DOHH2 (cell line): ENCODE measurements at regions not wholly inside any gene's neighbourhood (a gene's known extent, or its start where the extent isn't known, plus 50 kb on each side); places are given as distances from the start of the nearest gene placed in this dataset.

Source experiments
- H3F3A ChIP-seq: fragments of 200-600 bp; sonication (generic), shearing (Covaris generic); 2 replicates; pipeline ENCODE4 v1.6.0; 2016; ENCODE audit warnings: antibody characterized with exemption, mild to moderate bottlenecking; ENCODE audit not compliant: control insufficient read depth, insufficient read depth
- H3K27ac ChIP-seq: fragments of 200-600 bp; sonication (generic); 2 replicates; pipeline ENCODE4 v1.5.1; 2014; ENCODE audit warnings: low read depth, mild to moderate bottlenecking, low read length, moderate library complexity
- H3K27me3 ChIP-seq: fragments of 200-600 bp; sonication (generic); 2 replicates; pipeline ENCODE4 v1.6.1; 2014; ENCODE audit warnings: mild to moderate bottlenecking, low read length, mixed read lengths; ENCODE audit not compliant: control insufficient read depth
- H3K36me3 ChIP-seq: fragments of 200-600 bp; sonication (generic); 2 replicates; pipeline ENCODE4 v1.6.1; 2014; ENCODE audit warnings: mild to moderate bottlenecking, low read length, moderate library complexity, mixed read lengths; ENCODE audit not compliant: control insufficient read depth
- H3K4me1 ChIP-seq: fragments of 200-600 bp; sonication (generic); 2 replicates; pipeline ENCODE4 v1.6.1; 2014; ENCODE audit warnings: mild to moderate bottlenecking, low read length, mixed read lengths; ENCODE audit not compliant: control insufficient read depth
- H3K4me2 ChIP-seq: fragments of 200-600 bp; sonication (generic); 2 replicates; pipeline ENCODE4 v1.6.0; 2014; ENCODE audit warnings: mild to moderate bottlenecking, low read length, moderate library complexity
- H3K4me3 ChIP-seq: fragments of 200-600 bp; sonication (generic); 2 replicates; pipeline ENCODE4 v1.5.1; 2014; ENCODE audit warnings: mild to moderate bottlenecking, low read length, mixed read lengths
- H3K79me2 ChIP-seq: fragments of 200-600 bp; sonication (generic); 2 replicates; pipeline ENCODE4 v1.6.1; 2014; ENCODE audit warnings: mild to moderate bottlenecking, low read length, mixed read lengths; ENCODE audit not compliant: control insufficient read depth
- H3K9me2 ChIP-seq: fragments of 200-600 bp; sonication (generic); replicated peaks from 2 replicates; pipeline ENCODE4 v1.6.1; 2014; ENCODE audit warnings: mild to moderate bottlenecking, low read length, mixed read lengths; ENCODE audit not compliant: control insufficient read depth
- H3K9me3 ChIP-seq: fragments of 200-600 bp; sonication (generic); 2 replicates; pipeline ENCODE4 v1.6.1; 2014; ENCODE audit warnings: antibody characterized with exemption, low read length, mixed read lengths; ENCODE audit not compliant: control insufficient read depth, insufficient read depth
- H4K20me1 ChIP-seq: fragments of 200-600 bp; sonication (generic); 2 replicates; pipeline ENCODE4 v1.6.0; 2014; ENCODE audit warnings: low read depth, mild to moderate bottlenecking, antibody characterized with exemption, low read length, moderate library complexity; ENCODE audit not compliant: control insufficient read depth, insufficient read depth
- CTCF ChIP-seq: fragments of 200-600 bp; sonication (generic); IDR thresholded peaks from one replicate; pipeline ENCODE4 v1.5.1; 2014; ENCODE audit warnings: antibody characterized with exemption, mild to moderate bottlenecking, low read depth, low read length; ENCODE audit not compliant: poor library complexity, severe bottlenecking
- EZH2phosphoT487 ChIP-seq: fragments of 200-600 bp; sonication (generic); IDR thresholded peaks from 2 replicates; pipeline ENCODE4 v1.6.1; 2017; ENCODE audit warnings: borderline replicate concordance, mild to moderate bottlenecking, antibody characterized with exemption, low read length, moderate library complexity, mixed read lengths

DNA sequence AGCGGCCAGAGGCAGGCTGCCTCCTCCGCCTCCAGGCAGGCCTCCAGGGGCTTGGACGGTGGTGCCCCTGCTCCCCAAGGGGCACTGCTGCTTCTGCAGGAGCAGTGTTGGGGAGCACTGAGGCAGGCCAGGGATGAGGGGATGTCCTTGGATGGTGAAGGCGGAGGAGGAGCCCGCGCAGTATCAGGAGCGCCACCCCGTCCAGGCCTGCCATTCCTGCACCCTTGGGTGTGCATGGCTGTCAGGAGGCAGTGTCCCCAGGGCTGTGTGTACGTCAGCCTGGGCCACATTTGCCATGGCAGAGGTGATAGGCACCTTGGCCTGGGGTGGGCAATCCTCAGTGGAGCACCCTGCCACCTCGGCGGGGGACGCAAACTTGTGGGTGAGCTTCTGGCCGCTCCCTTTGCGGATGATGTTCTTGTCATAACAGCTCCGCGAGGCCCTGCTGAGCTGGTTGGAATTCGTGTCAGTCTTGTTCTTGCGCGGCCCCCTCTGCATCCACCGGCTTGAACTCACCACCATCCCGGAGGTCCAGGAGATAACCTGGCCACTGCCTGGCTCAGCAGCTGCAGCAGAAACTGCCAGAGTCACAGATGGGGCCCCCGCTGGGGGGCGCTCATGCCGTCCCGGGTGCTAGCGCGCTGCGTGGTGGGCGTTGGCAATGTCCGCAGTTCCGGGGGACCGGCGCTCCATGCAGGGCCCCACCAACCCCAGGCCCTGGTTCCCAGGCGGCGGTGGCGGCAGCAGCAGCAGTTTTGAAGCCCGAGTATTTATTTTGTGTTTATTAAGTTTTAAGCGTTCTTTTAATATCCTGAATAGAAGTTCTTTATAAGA lies 182.3 kb upstream of the ADCY1 start:
- Histone ChIP-seq H3K4me1 (no peaks in the 10 kb centered on the region), H3F3A (no peaks in the 10 kb centered on the region), H4K20me1 (no peaks in the 10 kb centered on the region), H3K4me2 (no peak overlapping the region), H3K27me3 (no peaks in the 10 kb centered on the region), H3K36me3 (no peaks in the 10 kb centered on the region), H3K4me3 (no peak overlapping the region), H3K9me3 (peaks cover 3% of the 10 kb centered on the region; the same call in 1 of the 2 replicates), H3K9me2 (no peaks in the 10 kb centered on the region), H3K79me2 (no peaks in the 10 kb centered on the region), H3K27ac (no peak overlapping the region)
- no peak for TF ChIP-seq EZH2phosphoT487
- TF ChIP-seq CTCF, result no peak

DNA sequence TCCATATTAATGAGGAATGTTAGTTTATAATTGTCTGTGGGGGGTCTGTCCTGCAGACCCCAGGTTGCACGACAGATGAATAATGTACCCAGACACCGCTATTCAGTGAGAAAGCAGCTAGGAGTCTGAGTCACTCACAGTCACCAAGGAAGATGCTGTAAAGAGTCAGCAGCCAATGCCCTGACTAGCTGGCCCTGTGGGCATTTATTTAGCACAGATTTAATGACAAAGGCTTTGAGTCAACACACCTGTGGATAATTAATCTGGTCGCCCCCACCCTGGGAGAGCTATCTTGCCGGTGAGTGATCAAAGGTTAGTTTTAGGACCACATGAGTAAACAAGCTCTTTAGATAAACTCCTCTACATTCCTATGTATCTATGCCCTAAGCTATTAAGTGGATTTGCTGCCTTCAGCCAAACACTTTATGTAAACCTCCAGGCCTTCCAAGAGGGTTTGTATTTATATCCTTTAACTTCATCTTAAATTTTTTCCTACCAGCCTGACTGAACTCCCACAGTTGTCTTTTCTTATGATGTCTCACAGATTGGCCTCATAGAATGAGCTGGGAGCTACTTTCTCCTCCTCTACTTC lies 180.0 kb upstream of the ADCY1 start:
- H4K20me1 ChIP-seq, result no peaks in the 10 kb centered on the region
- no peak for TF ChIP-seq CTCF
- TF ChIP-seq EZH2phosphoT487, result no peak
- H3K4me3 ChIP-seq, result no peak overlapping the region
- no peak overlapping the region for H3K27ac ChIP-seq
- H3K9me3 ChIP-seq, result peaks cover 3% of the 10 kb centered on the region; the same call in 1 of the 2 replicates
- no peaks in the 10 kb centered on the region for H3K4me1 ChIP-seq
- no peaks in the 10 kb centered on the region for H3K79me2 ChIP-seq
- no peaks in the 10 kb centered on the region for H3K27me3 ChIP-seq
- H3K36me3 ChIP-seq, result no peaks in the 10 kb centered on the region
- no peaks in the 10 kb centered on the region for H3K9me2 ChIP-seq
- no peak overlapping the region for H3K4me2 ChIP-seq
- no peaks in the 10 kb centered on the region for H3F3A ChIP-seq

- Histone ChIP-seq H3K79me2 (no peaks in the 10 kb centered on the region), H3K4me1 (no peaks in the 10 kb centered on the region), H3K4me2 (no peak overlapping the region), H4K20me1 (no peaks in the 10 kb centered on the region), H3K4me3 (no peak overlapping the region), H3K27ac (no peak overlapping the region), H3K9me3 (peaks cover 1% of the 10 kb centered on the region; the same call in 1 of the 2 replicates), H3K9me2 (no peaks in the 10 kb centered on the region), H3F3A (no peaks in the 10 kb centered on the region), H3K36me3 (no peaks in the 10 kb centered on the region), H3K27me3 (no peaks in the 10 kb centered on the region)
- TF ChIP-seq EZH2phosphoT487 (no peak), CTCF (no peak)
Observed at GRCh38 chr7:45399069-45399468, 175.1 kb upstream of the ADCY1 start.
